HG03342 (cell line): ENCODE measurements at regions not wholly inside any gene's neighbourhood (a gene's known extent, or its start where the extent isn't known, plus 50 kb on each side); places are given as distances from the start of the nearest gene placed in this dataset.
A peak's percentile ranks its signal among the peaks of the same experiment; 100 is the strongest.

Experiments
- ATAC-seq: cut with Tn5 transposase; IDR thresholded peaks from one replicate; pipeline ENCODE4 v1.9.1; 2021; ENCODE audit warnings: mild to moderate bottlenecking, moderate library complexity; ENCODE audit not compliant: unreplicated experiment

GRCh38 chr6:110033101-110033500 is 55.0 kb downstream of the GPR6 start:
- ATAC-seq, result no peak

GRCh38 chr6:110033749-110034666 is 55.9 kb downstream of the GPR6 start:
- ATAC-seq, result no peak

GRCh38 chr6:110034667-110035036 is 56.5 kb downstream of the GPR6 start:
- no peak for ATAC-seq

DNA sequence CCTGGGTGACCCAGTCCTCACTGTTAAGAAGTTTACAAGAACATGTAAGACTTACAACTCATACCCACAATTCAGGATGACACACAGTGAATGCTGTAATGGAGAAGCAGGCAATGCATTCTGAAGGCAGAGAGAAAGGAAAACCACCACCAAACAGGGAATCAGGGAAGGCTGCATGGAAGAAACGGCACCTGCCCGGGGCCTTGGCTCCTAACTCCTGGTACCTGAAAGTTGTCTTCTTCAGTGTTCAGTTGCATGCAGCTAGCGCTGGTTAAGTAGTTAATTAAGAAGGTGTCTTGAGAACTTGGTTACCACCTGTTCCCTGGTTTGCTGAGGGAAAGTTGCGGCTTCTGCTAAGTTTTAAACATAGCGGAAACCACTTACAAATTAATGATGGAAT is 57.2 kb downstream of the GPR6 start:
- ATAC-seq, result no peak

DNA sequence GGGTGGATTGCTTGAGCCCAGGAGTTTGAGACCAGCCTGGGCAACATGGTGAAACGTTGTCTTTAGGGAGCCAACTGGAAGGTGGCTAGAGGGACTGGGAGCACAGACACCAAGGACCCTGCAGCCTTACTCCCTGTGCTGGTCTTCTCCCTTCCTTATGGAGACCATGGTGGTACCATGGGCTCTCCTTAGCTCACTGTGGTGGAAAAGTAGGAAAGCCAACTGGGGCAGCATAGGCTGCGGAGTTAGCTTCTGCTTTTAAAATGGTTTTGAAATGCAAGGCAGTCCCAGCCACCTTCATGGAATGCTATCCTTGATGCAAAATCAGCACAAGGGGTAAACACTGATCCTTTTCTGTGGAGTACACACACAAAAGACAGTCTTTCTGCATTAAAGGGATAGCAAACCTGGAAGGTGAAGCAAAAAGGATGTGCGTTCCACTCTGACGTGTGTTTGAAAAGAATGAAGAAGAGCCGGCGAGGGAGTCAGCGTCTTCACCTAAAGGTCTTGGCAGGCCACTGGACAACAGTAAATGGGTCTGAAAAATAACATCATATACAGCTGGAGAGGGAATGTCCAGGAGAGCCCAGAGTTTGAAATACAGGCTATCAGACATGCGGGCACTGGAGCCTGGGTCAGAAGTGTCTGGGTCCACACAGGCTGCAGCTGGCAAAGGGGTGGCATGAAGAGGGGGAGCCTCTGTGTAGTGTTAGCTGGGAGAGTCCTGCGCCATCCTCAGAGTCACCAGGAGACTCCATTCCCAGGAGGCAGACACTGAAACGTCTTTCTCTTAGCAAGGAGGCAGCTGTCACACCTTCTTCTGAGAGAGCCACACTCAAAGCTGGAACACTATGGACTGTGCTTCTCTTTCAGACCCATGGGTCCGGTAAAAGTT is 58.5 kb downstream of the GPR6 start:
- ATAC-seq, result no peak

DNA sequence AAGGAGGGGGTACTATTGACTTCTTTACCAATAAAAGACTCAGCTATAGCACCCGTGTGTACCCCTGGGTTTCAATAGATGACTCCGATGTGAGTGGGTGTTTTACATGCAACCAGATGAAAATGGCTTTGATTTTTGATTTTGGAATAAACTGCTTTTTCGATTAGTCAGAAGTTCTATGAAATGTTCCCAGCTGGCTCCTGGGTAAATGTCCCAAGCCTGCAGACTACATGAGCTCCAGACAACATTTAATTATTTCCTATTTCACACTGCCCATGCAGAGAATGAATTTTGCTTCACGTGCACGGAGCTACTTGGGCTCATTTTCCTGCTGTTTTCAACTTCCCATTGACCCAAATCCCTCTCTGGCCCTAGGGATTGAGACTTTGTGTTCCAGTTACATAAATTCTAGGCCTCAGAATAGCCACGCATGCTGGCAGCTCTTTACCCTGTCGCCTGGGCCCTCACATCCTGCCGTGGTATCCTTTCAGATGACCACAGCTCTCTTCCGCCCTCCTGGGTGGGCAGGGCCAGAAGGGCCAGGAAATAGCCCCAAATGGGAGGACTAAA is 59.7 kb downstream of the GPR6 start:
- no peak for ATAC-seq

DNA sequence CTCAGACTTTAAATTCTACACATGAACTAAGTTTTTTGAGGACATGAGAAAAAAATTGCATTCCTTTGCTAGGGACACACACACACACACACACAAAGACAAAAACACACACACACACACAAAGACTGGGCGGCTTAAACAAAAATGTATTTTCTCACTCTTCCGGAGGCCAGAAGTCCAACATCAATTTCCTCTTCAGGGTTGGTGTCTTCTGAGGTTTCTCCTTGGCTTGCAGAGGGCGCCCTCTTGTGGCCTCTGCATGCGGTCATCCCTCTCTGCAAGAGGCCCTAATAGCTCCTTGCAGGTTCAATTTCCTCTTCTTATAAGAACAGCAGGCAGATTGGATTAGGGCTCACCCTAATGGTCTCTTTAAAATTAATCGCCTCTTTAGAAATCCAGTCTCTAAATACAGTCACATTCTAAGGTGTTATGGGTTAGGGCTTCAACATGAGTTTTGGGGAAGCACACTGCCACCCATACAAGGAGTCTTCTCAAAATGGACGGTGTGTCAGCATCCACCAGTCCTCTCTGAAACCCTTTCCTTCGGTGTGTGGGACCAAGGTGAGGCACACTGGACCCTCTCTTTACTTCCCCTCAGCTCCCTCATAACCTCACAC is 61.4 kb downstream of the GPR6 start:
- peak; percentile 79 for ATAC-seq

GRCh38 chr6:110039981-110040383 is 61.9 kb downstream of the GPR6 start:
- ATAC-seq, result peak; percentile 45

- no peak for ATAC-seq
Measured at GRCh38 chr6:110040716-110041115, 62.6 kb downstream of the GPR6 start.

- ATAC-seq, result no peak
Measured at GRCh38 chr6:110041126-110041525, 63.0 kb downstream of the GPR6 start.

- ATAC-seq, result no peak
Measured at GRCh38 chr6:110041830-110042229, 63.7 kb downstream of the GPR6 start.

GRCh38 chr6:110042670-110043296 is 64.7 kb downstream of the GPR6 start:
- ATAC-seq, result no peak

DNA sequence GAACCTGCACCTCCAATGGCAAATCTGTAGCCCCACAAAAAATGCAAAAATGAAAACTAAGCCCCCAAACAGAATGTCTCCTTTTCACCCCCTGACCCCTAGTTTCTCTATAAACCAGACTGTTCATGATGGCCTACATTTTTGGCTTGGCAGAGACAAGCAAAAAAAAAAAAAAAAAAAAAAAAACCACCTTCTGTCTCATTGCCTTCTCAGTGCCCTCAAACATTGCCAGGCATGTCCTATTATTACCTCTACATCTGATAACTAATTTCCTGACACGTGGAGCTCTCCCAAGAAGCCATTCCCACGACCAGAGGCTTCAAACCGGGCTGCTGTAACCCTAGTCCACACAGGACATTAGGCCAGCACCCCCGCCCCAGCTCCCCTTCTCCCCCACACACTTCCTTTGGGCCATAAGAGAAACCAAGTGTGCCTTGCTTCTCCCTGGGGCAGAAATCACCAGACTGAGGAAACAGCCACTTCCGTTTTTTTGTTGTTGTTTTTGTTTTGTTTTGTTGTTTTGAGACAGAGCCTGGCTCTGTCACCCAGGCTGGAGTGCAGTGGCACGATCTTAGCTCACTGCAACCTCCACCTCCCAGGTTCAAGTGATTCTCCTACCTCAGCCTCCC is 65.4 kb downstream of the GPR6 start:
- ATAC-seq, result no peak

DNA sequence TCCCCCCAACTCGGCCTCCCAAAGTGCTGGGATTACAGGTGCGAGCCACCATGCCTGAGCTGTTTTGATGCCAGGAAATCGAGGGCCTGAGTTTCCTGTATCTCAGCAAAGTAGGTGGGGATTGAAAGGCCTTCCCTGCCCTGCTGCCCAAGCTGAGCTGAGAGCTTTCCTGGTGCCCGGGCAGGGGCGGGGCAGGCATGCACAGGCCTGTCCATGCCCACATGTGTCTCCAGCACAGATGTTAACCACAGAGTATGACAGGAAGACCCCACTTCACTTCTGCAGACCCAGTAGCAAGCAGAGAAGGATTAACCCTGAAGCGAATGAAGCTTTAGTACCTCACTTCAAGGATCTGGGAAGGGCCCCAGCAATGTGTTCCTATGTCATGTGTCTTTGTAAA is 66.0 kb downstream of the GPR6 start:
- no peak for ATAC-seq

- ATAC-seq, result no peak
Measured at GRCh38 chr6:110044622-110045021, 66.5 kb downstream of the GPR6 start.

- no peak for ATAC-seq
Measured at GRCh38 chr6:110048221-110048875, 70.2 kb downstream of the GPR6 start.

DNA sequence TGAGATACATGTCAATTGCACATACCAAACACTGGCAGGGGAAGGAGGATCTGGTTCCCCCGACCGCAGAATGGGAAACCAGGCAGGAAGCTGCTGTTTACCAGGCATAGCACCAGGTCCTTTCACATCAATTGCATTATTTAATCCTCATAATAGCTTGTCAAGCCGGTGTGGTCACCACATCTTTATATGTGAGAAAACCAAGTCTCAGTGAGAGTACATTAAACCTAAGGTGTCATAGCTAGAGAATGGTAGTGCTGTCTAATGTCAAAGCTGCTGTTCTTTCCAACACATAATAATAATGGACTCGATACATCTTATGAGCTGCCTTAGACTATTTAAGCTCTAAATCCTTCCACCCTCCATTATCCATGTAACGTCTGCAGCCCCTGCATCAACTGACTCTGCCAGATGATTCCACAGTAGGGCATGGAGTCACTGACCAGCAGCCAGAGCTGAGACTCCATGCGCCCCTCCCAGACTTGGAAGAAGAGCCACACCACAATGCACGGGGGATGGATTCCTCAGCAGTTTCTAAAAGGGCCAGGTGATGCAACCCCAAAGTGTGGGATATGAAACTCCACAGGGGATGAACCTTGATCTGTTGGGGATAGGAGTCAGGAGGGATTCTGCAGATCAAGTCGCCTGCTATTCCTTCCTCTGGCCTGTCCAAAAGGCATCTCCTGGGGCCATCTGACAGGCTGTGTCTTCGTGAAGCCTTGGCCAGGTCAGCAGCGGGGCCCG is 71.8 kb downstream of the GPR6 start:
- no peak for ATAC-seq
